PC-9 (cell line): ENCODE measurements at regions not wholly inside any gene's neighbourhood (a gene's known extent, or its start where the extent isn't known, plus 50 kb on each side); places are given as distances from the start of the nearest gene placed in this dataset.

ENCODE experiments used
- BruUV-seq: library from RNA; stranded (reverse); fragments of 400-500 nt; replicated peaks from 2 replicates; lab custom pipeline; 2021; lab: Mats Ljungman, UMichigan
- CTCF ChIA-PET: fragments of 300-600 bp; sonication (Branson Sonifier 250); formaldehyde crosslinking; loops from one replicate; lab custom pipeline; 2022; ENCODE audit warnings: antibody characterized with exemption; lab: Charles Lee
- POLR2A ChIA-PET: fragments of 300-600 bp; sonication (Branson Sonifier 250); formaldehyde crosslinking; loops from one replicate; lab custom pipeline; 2022; ENCODE audit warnings: antibody characterized with exemption; ENCODE audit not compliant: unreplicated experiment; lab: Charles Lee
- DNase-seq, 2 experiments: peaks; one replicate each; pipeline versions ENCODE4 v3.0.0 to v3.0.0-alpha.2; 2015 to 2022; ENCODE audit warnings: mixed read lengths in 1 of 2
- H2AFZ ChIP-seq: fragments of 200-600 bp; sonication (generic); 2 replicates; pipeline ENCODE4 v1.8.1; 2017; ENCODE audit warnings: antibody characterized with exemption
- H3F3A ChIP-seq: fragments of 200-600 bp; sonication (generic); 2 replicates; pipeline ENCODE4 v1.8.1; 2017; ENCODE audit warnings: antibody characterized with exemption, mild to moderate bottlenecking, low read depth; ENCODE audit not compliant: insufficient read depth
- H3K27ac ChIP-seq: fragments of 200-600 bp; sonication (generic); 2 replicates; pipeline ENCODE4 v1.6.1; 2016; ENCODE audit warnings: mixed run types
- H3K27me3 ChIP-seq: fragments of 200-600 bp; sonication (generic); 2 replicates; pipeline ENCODE4 v1.6.1; 2016; ENCODE audit warnings: low read depth, mixed run types; ENCODE audit not compliant: insufficient read depth
- H3K36me3 ChIP-seq: fragments of 200-600 bp; sonication (generic); 2 replicates; pipeline ENCODE4 v1.6.1; 2016; ENCODE audit warnings: low read depth, mixed run types
- H3K4me1 ChIP-seq: fragments of 200-600 bp; sonication (generic); replicated peaks from 2 replicates; pipeline ENCODE4 v1.6.1; 2016; ENCODE audit warnings: mixed run types; ENCODE audit not compliant: insufficient read depth
- H3K4me2 ChIP-seq: fragments of 200-600 bp; sonication (generic); 2 replicates; pipeline ENCODE4 v1.6.1; 2017; ENCODE audit warnings: mixed run types
- H3K4me3 ChIP-seq: fragments of 200-600 bp; sonication (generic); 2 replicates; pipeline ENCODE4 v1.6.1; 2016; ENCODE audit warnings: mixed run types
- H3K79me2 ChIP-seq: fragments of 200-600 bp; sonication (generic); 2 replicates; pipeline ENCODE4 v1.6.1; 2017; ENCODE audit warnings: low read depth, mixed run types
- H3K9me2 ChIP-seq: fragments of 200-600 bp; sonication (generic); 2 replicates; pipeline ENCODE4 v1.8.1; 2017; ENCODE audit warnings: mild to moderate bottlenecking; ENCODE audit not compliant: insufficient read depth
- H3K9me3 ChIP-seq: fragments of 200-600 bp; sonication (generic); 2 replicates; pipeline ENCODE4 v1.8.1; 2016; ENCODE audit warnings: low read depth; ENCODE audit not compliant: insufficient read depth
- H4K20me1 ChIP-seq: fragments of 200-600 bp; sonication (generic); 2 replicates; pipeline ENCODE4 v1.8.1; 2017; ENCODE audit not compliant: insufficient read depth
- EZH2 ChIP-seq: fragments of 200-600 bp; sonication (generic); IDR thresholded peaks from 2 replicates; pipeline ENCODE4 v1.8.0; 2017; ENCODE audit warnings: antibody characterized with exemption, low read depth
- intact Hi-C: fragments of 100-400 bp; cut with micrococcal nuclease; formaldehyde crosslinking; loops from one replicate; pipeline ENCODE4 v1.10.0; 2022; ENCODE audit not compliant: unreplicated experiment
- TF ChIP-seq, protein P1 (sequence below): fragments of 200-600 bp; sonication (generic); conservative IDR thresholded peaks from 2 replicates; pipeline ENCODE4 v1.6.1; 2017; ENCODE audit warnings: mixed run types, antibody characterized with exemption, mild to moderate bottlenecking, moderate library complexity

GRCh38 chr12:74741112-74741511 is 203.5 kb downstream of the ATXN7L3B start:
- ChIA-PET CTCF (no interaction called here), POLR2A (no interaction called here)
- DNase-seq, result no peak
- no peaks in the 10 kb centered on the region for H3K79me2 ChIP-seq
- H3K36me3 ChIP-seq, result no peaks in the 10 kb centered on the region
- H3K9me2 ChIP-seq, result no peaks in the 10 kb centered on the region; the same call in 1 of the 2 replicates
- H3K4me3 ChIP-seq, result no peak overlapping the region
- no peaks in the 10 kb centered on the region for H3K27me3 ChIP-seq
- peaks cover 12% of the 10 kb centered on the region; the same call in 1 of the 2 replicates for H3K9me3 ChIP-seq
- no peak for TF ChIP-seq EZH2
- TF ChIP-seq, protein P1, sequence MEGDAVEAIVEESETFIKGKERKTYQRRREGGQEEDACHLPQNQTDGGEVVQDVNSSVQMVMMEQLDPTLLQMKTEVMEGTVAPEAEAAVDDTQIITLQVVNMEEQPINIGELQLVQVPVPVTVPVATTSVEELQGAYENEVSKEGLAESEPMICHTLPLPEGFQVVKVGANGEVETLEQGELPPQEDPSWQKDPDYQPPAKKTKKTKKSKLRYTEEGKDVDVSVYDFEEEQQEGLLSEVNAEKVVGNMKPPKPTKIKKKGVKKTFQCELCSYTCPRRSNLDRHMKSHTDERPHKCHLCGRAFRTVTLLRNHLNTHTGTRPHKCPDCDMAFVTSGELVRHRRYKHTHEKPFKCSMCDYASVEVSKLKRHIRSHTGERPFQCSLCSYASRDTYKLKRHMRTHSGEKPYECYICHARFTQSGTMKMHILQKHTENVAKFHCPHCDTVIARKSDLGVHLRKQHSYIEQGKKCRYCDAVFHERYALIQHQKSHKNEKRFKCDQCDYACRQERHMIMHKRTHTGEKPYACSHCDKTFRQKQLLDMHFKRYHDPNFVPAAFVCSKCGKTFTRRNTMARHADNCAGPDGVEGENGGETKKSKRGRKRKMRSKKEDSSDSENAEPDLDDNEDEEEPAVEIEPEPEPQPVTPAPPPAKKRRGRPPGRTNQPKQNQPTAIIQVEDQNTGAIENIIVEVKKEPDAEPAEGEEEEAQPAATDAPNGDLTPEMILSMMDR, result no peak
- no peak overlapping the region for H3K27ac ChIP-seq
- no peaks in the 10 kb centered on the region for H3F3A ChIP-seq
- no peak overlapping the region for H3K4me2 ChIP-seq
- intact Hi-C loops, result no loop called here
- H2AFZ ChIP-seq, result 0 out of 2 replicates have a peak overlapping the region, but pooled peaks have one; percentile 43
- no peaks in the 10 kb centered on the region for H3K4me1 ChIP-seq
- no TSS peak for BruUV-seq
- no peaks in the 10 kb centered on the region for H4K20me1 ChIP-seq

- no peaks in the 10 kb centered on the region for H3F3A ChIP-seq
- H3K9me3 ChIP-seq, result no peaks in the 10 kb centered on the region
- TF ChIP-seq EZH2, result no peak
- TF ChIP-seq, protein P1, result peak; percentile 49
- H3K36me3 ChIP-seq, result no peaks in the 10 kb centered on the region
- no peak overlapping the region for H3K4me2 ChIP-seq
- H3K4me3 ChIP-seq, result no peak overlapping the region
- POLR2A ChIA-PET, result no interaction called here
- no peaks in the 10 kb centered on the region for H4K20me1 ChIP-seq
- H3K27ac ChIP-seq, result no peak overlapping the region
- no peaks in the 10 kb centered on the region for H3K27me3 ChIP-seq
- DNase-seq, result no peak
- CTCF ChIA-PET, result no interaction called here
- no peaks in the 10 kb centered on the region for H3K4me1 ChIP-seq
- H2AFZ ChIP-seq, result no peak overlapping the region
- BruUV-seq, result no TSS peak
- H3K79me2 ChIP-seq, result no peaks in the 10 kb centered on the region
- no peaks in the 10 kb centered on the region for H3K9me2 ChIP-seq
- intact Hi-C loops, result no loop called here
Observed at GRCh38 chr12:74747305-74747704, 209.7 kb downstream of the ATXN7L3B start.

DNA sequence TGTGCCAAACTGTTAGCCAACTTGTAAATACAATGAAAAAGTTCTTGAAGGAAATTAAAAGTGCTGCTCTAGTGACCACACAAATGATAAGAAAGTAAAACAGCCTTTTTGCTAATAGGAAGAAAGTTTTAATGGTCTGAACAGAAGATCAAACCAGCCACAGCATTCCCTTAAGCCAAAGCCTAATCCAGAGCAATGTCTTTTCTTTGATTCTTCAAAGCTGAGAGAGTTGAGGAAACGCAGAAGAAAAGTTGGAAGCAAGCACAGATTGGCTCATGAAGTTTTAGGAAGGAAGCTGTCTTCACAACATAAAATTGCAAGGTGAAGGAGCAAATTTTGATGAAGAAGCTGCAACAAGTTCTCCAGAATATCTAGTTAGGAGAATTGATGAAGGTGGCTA is 213.8 kb downstream of the ATXN7L3B start:
- Histone ChIP-seq H3K36me3 (no peaks in the 10 kb centered on the region), H3K9me3 (no peaks in the 10 kb centered on the region), H3K4me1 (no peaks in the 10 kb centered on the region), H3K27me3 (no peaks in the 10 kb centered on the region), H3F3A (no peaks in the 10 kb centered on the region), H3K9me2 (no peaks in the 10 kb centered on the region), H2AFZ (0 out of 2 replicates have a peak overlapping the region, but pooled peaks have one; percentile 4), H3K4me2 (no peak overlapping the region), H4K20me1 (no peaks in the 10 kb centered on the region), H3K4me3 (no peak overlapping the region), H3K27ac (no peak overlapping the region), H3K79me2 (no peaks in the 10 kb centered on the region)
- intact Hi-C loops, result no loop called here
- no peak for DNase-seq
- BruUV-seq, result no TSS peak
- TF ChIP-seq EZH2, result no peak
- TF ChIP-seq, protein P1, result no peak
- POLR2A ChIA-PET, result no interaction called here
- CTCF ChIA-PET, result no interaction called here
